SK-N-SH (cell line): ENCODE measurements at regions not wholly inside any gene's neighbourhood (a gene's known extent, or its start where the extent isn't known, plus 50 kb on each side); places are given as distances from the start of the nearest gene placed in this dataset.

Source experiments
- CTCF ChIA-PET: fragments of 300-600, 350-600 bp; formaldehyde crosslinking; extraction: SDS; loops from one replicate; lab custom pipeline; 2021; lab: Yijun Ruan, JAX
- POLR2A ChIA-PET: fragments of 350-600 bp; sonication (Branson Sonifier 250); formaldehyde crosslinking; extraction: SDS; loops from one replicate; lab custom pipeline; 2020; ENCODE audit warnings: antibody characterized with exemption, inconsistent platforms; lab: Yijun Ruan, JAX
- DNase-seq: peaks from one replicate; pipeline ENCODE4 v3.0.0; 2012
- H2AFZ ChIP-seq: fragments of 200-600 bp; sonication (generic); 2 replicates; pipeline ENCODE4 v1.8.1; 2016; ENCODE audit warnings: antibody characterized with exemption, mild to moderate bottlenecking, low read depth
- H3F3A ChIP-seq: fragments of 200-600 bp; sonication (generic); replicated peaks from 2 replicates; pipeline ENCODE3; 2016; ENCODE audit warnings: antibody characterized with exemption, mild to moderate bottlenecking; ENCODE audit not compliant: insufficient read depth
- H3K27ac ChIP-seq, 2 experiments: fragments of 200-500 bp in 1 of 2; fragments of 200-600 bp in 1 of 2; sonication (Bioruptor generic) in 1 of 2; sonication (generic), shearing (Covaris generic) in 1 of 2; 2 replicates each; pipeline versions ENCODE4 v1.5.1 to v1.6.1; 2014 to 2016; ENCODE audit warnings: low read depth in 2 of 2, inconsistent platforms in 1 of 2, low read length in 1 of 2, mild to moderate bottlenecking in 1 of 2, mixed read lengths in 1 of 2
- H3K27me3 ChIP-seq: fragments of 200-600 bp; sonication (generic), shearing (Covaris generic); 2 replicates; pipeline ENCODE4 v1.6.1; 2016; ENCODE audit warnings: mixed run types; ENCODE audit not compliant: insufficient read depth
- H3K36me3 ChIP-seq, 2 experiments: fragments of 200-500 bp in 1 of 2; fragments of 200-600 bp in 1 of 2; sonication (Bioruptor generic) in 1 of 2; sonication (generic) in 1 of 2; replicated peaks in 1 of 2; 2 replicates each; pipeline versions ENCODE3 to v1.5.1; 2014 to 2016; ENCODE audit warnings: low read length in 1 of 2, mild to moderate bottlenecking in 1 of 2; ENCODE audit not compliant: insufficient read depth in 2 of 2, control insufficient read depth in 1 of 2
- H3K4me1 ChIP-seq, 2 experiments: fragments of 200-500 bp in 1 of 2; fragments of 200-600 bp in 1 of 2; sonication (Bioruptor generic) in 1 of 2; sonication (generic), shearing (Covaris generic) in 1 of 2; 2 replicates each; pipeline versions ENCODE4 v1.5.1 to v1.6.1; 2014 to 2016; ENCODE audit warnings: low read depth in 1 of 2, low read length in 1 of 2, mixed run types in 1 of 2; ENCODE audit not compliant: insufficient read depth in 2 of 2, control insufficient read depth in 1 of 2
- H3K4me2 ChIP-seq: fragments of 200-600 bp; sonication (generic), shearing (Covaris generic); 2 replicates; pipeline ENCODE4 v1.6.1; 2017; ENCODE audit warnings: mixed run types
- H3K4me3 ChIP-seq, 2 experiments: fragments of 200-500 bp in 1 of 2; fragments of 200-600 bp in 1 of 2; sonication (Bioruptor generic) in 1 of 2; sonication (generic), shearing (Covaris generic) in 1 of 2; 2 replicates each; pipeline versions ENCODE4 v1.5.1 to v1.8.1; 2014 to 2016; ENCODE audit warnings: low read depth in 2 of 2, inconsistent platforms in 1 of 2, low read length in 1 of 2, mild to moderate bottlenecking in 1 of 2, mixed read lengths in 1 of 2, moderate library complexity in 1 of 2
- H3K79me2 ChIP-seq: fragments of 200-600 bp; sonication (generic); 2 replicates; pipeline ENCODE4 v1.8.1; 2017; ENCODE audit warnings: mild to moderate bottlenecking; ENCODE audit not compliant: insufficient read depth
- H3K9ac ChIP-seq: fragments of 200-600 bp; sonication (generic); 2 replicates; pipeline ENCODE4 v1.6.1; 2017; ENCODE audit warnings: mixed run types
- H3K9me2 ChIP-seq: fragments of 200-600 bp; sonication (generic); 2 replicates; pipeline ENCODE4 v1.6.1; 2017; ENCODE audit warnings: mixed run types
- H3K9me3 ChIP-seq: fragments of 200-600 bp; sonication (generic); 2 replicates; pipeline ENCODE4 v1.6.1; 2017; ENCODE audit warnings: mixed run types, mild to moderate bottlenecking, moderate library complexity
- H4K20me1 ChIP-seq: fragments of 200-600 bp; sonication (generic); 2 replicates; pipeline ENCODE4 v1.6.1; 2017; ENCODE audit warnings: mild to moderate bottlenecking, mixed run types; ENCODE audit not compliant: insufficient read depth
- CHD2 ChIP-seq: fragments of 150-350 bp; IDR thresholded peaks from 2 replicates; pipeline ENCODE4 v1.6.1; 2018; ENCODE audit warnings: low read length; ENCODE audit not compliant: partially characterized antibody
- ELF1 ChIP-seq: IDR thresholded peaks from 2 replicates; pipeline ENCODE4 v1.4.0; 2012
- GATA2 ChIP-seq: sonication (generic); formaldehyde crosslinking; IDR thresholded peaks from 2 replicates; pipeline ENCODE4 v1.5.0; 2020; ENCODE audit warnings: mild to moderate bottlenecking, missing genetic modification reagents
- MAX ChIP-seq: IDR thresholded peaks from 2 replicates; pipeline ENCODE4 v1.4.0; 2012; ENCODE audit warnings: low read depth
- NRF1 ChIP-seq: IDR thresholded peaks from 2 replicates; pipeline ENCODE4 v1.6.1; 2012; ENCODE audit warnings: low read depth, mild to moderate bottlenecking, low read length
- RCOR1 ChIP-seq: fragments of 150-350 bp; IDR thresholded peaks from 2 replicates; pipeline ENCODE4 v1.6.1; 2017; ENCODE audit warnings: antibody characterized with exemption, low read length
- RXRA ChIP-seq: IDR thresholded peaks from 2 replicates; pipeline ENCODE4 v1.4.0; 2012; ENCODE audit warnings: low read depth, mild to moderate bottlenecking, borderline replicate concordance
- SIN3A ChIP-seq: IDR thresholded peaks from 2 replicates; pipeline ENCODE4 v1.6.1; 2012; ENCODE audit warnings: low read depth, mild to moderate bottlenecking, low read length, moderate library complexity, borderline replicate concordance
- SMC3 ChIP-seq: IDR thresholded peaks from 2 replicates; pipeline ENCODE4 v1.6.1; 2012; ENCODE audit warnings: low read depth, low read length, improper control_type of control experiment
- TCF12 ChIP-seq: IDR thresholded peaks from 2 replicates; pipeline ENCODE4 v1.4.0; 2012
- USF2 ChIP-seq: fragments of 150-350 bp; IDR thresholded peaks from 2 replicates; pipeline ENCODE4 v1.6.1; 2017; ENCODE audit warnings: antibody characterized with exemption, low read length, low read depth, borderline replicate concordance
- YY1 ChIP-seq: IDR thresholded peaks from 2 replicates; pipeline ENCODE4 v1.4.0; 2012; ENCODE audit warnings: low read depth, mild to moderate bottlenecking
- ZBTB33 ChIP-seq: IDR thresholded peaks from 2 replicates; pipeline ENCODE4 v1.4.0; 2012; ENCODE audit warnings: low read depth, borderline replicate concordance
- WGBS: methylation state at CpG from one replicate; pipeline ENCODE4 v1.1.6; 2017; ENCODE audit warnings: low lambda C conversion rate; 5-methylcytosine and 5-hydroxymethylcytosine counted together
- TF ChIP-seq, protein P1 (sequence below): fragments of 150-350 bp; IDR thresholded peaks from 2 replicates; pipeline ENCODE4 v1.6.1; 2016; ENCODE audit warnings: mild to moderate bottlenecking, low read depth, low read length
- TF ChIP-seq, protein P2 (sequence below): IDR thresholded peaks from 2 replicates; pipeline ENCODE4; 2012
- TF ChIP-seq, protein P3 (sequence below): IDR thresholded peaks from 2 replicates; pipeline ENCODE4 v1.6.1; 2012; ENCODE audit warnings: mild to moderate bottlenecking, low read depth, low read length, moderate library complexity

- no peak for TF ChIP-seq SIN3A
- TF ChIP-seq RXRA = no peak
- TF ChIP-seq ELF1 = no peak
- no peak for TF ChIP-seq MAX
- TF ChIP-seq RCOR1 = no peak
- TF ChIP-seq TCF12 = no peak
- TF ChIP-seq, protein P1, sequence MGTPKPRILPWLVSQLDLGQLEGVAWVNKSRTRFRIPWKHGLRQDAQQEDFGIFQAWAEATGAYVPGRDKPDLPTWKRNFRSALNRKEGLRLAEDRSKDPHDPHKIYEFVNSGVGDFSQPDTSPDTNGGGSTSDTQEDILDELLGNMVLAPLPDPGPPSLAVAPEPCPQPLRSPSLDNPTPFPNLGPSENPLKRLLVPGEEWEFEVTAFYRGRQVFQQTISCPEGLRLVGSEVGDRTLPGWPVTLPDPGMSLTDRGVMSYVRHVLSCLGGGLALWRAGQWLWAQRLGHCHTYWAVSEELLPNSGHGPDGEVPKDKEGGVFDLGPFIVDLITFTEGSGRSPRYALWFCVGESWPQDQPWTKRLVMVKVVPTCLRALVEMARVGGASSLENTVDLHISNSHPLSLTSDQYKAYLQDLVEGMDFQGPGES = no peak
- TF ChIP-seq, protein P2, sequence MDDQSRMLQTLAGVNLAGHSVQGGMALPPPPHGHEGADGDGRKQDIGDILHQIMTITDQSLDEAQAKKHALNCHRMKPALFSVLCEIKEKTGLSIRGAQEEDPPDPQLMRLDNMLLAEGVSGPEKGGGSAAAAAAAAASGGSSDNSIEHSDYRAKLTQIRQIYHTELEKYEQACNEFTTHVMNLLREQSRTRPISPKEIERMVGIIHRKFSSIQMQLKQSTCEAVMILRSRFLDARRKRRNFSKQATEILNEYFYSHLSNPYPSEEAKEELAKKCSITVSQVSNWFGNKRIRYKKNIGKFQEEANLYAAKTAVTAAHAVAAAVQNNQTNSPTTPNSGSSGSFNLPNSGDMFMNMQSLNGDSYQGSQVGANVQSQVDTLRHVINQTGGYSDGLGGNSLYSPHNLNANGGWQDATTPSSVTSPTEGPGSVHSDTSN = no peak
- TF ChIP-seq, all 33 proteins: peak for 0
These were observed 142.4 kb downstream of the SOCS6 start (continued) for GRCh38 chr18:70431203-70431624.

GRCh38 chr18:70430501-70431173 lies 141.8 kb downstream of the SOCS6 start:
- ChIA-PET POLR2A (no interaction called here), CTCF (interaction anchor here (1.2 to 3.2 kb wide), 2 partner anchors 225 to 235 kb away, joined by 3 to 15 read pairs; no protein-coding TSS in a partner anchor)
- no peak overlapping the region for H2AFZ ChIP-seq

More at GRCh38 chr18:70430501-70431173, 141.8 kb downstream of the SOCS6 start:
- H3K27ac ChIP-seq = no peak overlapping the region
- H3K36me3 ChIP-seq = no peaks in the 10 kb centered on the region
- H4K20me1 ChIP-seq = no peaks in the 10 kb centered on the region
- H3K9ac ChIP-seq = no peak overlapping the region
- no peak overlapping the region for H3K4me2 ChIP-seq
- no peak overlapping the region for H3K4me3 ChIP-seq
- 92% methylated on average over 8 of the region's 26 CpGs for WGBS
- no peaks in the 10 kb centered on the region for H3K9me3 ChIP-seq
- H3K79me2 ChIP-seq = no peaks in the 10 kb centered on the region
- DNase-seq = no peak
- no peaks in the 10 kb centered on the region for H3K4me1 ChIP-seq
- H3F3A ChIP-seq = no peaks in the 10 kb centered on the region
- TF ChIP-seq, protein P3, sequence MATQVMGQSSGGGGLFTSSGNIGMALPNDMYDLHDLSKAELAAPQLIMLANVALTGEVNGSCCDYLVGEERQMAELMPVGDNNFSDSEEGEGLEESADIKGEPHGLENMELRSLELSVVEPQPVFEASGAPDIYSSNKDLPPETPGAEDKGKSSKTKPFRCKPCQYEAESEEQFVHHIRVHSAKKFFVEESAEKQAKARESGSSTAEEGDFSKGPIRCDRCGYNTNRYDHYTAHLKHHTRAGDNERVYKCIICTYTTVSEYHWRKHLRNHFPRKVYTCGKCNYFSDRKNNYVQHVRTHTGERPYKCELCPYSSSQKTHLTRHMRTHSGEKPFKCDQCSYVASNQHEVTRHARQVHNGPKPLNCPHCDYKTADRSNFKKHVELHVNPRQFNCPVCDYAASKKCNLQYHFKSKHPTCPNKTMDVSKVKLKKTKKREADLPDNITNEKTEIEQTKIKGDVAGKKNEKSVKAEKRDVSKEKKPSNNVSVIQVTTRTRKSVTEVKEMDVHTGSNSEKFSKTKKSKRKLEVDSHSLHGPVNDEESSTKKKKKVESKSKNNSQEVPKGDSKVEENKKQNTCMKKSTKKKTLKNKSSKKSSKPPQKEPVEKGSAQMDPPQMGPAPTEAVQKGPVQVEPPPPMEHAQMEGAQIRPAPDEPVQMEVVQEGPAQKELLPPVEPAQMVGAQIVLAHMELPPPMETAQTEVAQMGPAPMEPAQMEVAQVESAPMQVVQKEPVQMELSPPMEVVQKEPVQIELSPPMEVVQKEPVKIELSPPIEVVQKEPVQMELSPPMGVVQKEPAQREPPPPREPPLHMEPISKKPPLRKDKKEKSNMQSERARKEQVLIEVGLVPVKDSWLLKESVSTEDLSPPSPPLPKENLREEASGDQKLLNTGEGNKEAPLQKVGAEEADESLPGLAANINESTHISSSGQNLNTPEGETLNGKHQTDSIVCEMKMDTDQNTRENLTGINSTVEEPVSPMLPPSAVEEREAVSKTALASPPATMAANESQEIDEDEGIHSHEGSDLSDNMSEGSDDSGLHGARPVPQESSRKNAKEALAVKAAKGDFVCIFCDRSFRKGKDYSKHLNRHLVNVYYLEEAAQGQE = no peak
- TF ChIP-seq ZBTB33 = no peak
- TF ChIP-seq CHD2 = no peak
- TF ChIP-seq RCOR1 = no peak
- TF ChIP-seq SIN3A = no peak
- TF ChIP-seq USF2 = no peak
- no peak for TF ChIP-seq YY1
- no peak for TF ChIP-seq NRF1
- TF ChIP-seq GATA2 (CRISPR knock-in tag) = no peak
- TF ChIP-seq ELF1 = no peak
- TF ChIP-seq SMC3 = no peak
- no peaks in the 10 kb centered on the region for H3K9me2 ChIP-seq
- no peaks in the 10 kb centered on the region for H3K27me3 ChIP-seq
